ENCODE measurements at regions not wholly inside any gene's neighbourhood (a gene's known extent, or its start where the extent isn't known, plus 50 kb on each side); places are given as distances from the start of the nearest gene placed in this dataset.
A peak's percentile ranks its signal among the peaks of the same experiment; 100 is the strongest.

- DNase-seq = no peak
These were observed 158.0 kb upstream of the DMRTA1 start for GRCh38 chr9:22288661-22289060.

DNA sequence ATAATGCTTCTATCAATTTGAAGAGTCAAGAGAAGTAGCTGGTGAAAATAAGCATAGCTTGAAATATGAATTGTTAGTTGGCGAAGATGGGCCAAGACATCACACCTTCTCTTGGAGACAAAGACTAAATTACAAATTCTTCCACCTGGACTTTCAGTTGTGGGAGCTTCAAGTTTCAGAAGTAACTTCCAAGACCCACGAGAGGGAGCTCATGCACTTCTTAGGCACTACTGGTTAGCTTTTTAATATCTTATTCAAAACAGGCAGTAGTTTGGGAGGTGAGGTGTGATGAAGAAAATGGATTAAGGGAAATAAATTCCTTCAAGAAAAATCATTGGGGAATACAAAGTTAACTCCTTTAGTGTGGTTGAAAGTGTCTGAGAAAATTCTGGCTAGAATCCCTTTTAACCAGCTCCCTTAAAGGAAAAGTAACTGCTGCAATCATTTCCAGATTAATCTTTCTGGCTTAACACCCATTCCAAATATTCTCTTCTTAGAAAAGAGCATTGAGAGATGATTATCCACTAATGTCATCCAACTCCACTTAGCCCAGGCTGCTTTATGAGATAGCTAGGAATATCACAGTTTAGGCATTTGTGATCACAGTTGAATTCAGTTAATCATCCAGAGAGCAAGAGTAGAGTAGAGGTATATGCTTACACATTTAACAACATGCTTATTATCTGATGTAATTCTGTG, 139.5 kb upstream of the DMRTA1 start:
- DNase-seq = peak; percentile 7

GRCh38 chr9:22308177-22308576, 138.4 kb upstream of the DMRTA1 start:
- DNase-seq = no peak

- no peak for DNase-seq
These were observed 130.0 kb upstream of the DMRTA1 start for GRCh38 chr9:22316645-22317044.

GRCh38 chr9:22331533-22331932, 115.1 kb upstream of the DMRTA1 start:
- no peak for DNase-seq

DNA sequence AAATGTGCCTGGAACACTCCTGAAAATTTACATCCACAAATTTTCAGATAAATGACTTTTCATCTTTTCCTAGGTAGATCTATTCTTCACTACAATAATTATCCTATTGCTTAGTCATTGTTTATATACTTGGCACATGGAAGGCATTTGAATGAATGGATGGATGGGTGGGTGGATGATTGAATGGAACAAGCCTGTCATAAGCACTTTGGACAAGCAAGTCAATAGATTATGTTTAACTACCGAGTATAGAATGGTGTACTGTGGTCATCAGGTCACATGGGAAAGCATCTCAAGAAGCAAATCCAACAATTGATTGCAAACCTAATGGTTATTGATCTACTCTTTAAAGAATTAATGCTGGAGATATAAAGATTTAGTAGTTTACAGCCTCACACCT, 114.4 kb upstream of the DMRTA1 start:
- no peak for DNase-seq

DNA sequence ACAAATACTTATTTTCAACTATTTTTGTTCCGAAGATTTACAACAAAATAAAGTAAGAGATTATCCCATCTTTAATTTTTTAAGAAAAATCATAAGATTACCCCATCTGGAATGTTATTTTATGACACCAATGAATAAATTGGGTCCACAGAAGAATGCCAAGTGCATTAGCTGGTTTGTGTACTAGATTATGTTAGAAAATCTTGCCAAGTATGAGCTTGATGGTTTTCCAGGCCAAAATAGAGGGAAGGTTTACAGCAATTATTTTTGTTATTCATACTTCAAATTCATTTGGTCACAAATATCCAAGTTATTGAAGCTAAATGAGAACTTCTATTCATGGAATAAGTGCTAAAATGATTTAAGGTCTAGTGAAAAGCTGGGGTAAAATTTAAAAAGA, 109.4 kb upstream of the DMRTA1 start:
- DNase-seq = no peak

- peak; percentile 53 for DNase-seq
These were observed 104.0 kb upstream of the DMRTA1 start for GRCh38 chr9:22342491-22343217.

DNA sequence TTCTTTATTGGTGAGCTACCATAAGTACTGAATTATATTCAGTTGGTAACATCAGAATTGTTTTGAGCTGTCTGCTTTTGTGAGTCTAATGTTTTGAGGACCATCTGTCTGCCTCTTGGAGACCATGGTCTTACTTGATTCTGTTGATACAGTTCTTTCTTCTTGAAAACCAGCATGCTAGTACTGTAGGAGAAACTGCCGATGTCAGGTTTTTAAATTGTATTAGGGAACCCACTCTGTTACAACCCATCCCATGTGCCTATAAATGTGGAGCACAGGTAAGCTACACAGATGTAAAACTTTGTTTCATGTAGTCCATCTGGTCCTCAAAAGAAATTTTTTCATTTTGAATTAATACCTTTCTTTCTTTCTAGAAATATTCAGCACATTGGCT, 103.4 kb upstream of the DMRTA1 start:
- no peak for DNase-seq

GRCh38 chr9:22354699-22355384, 91.8 kb upstream of the DMRTA1 start:
- DNase-seq = peak; percentile 9

- DNase-seq = no peak
These were observed 89.6 kb upstream of the DMRTA1 start for GRCh38 chr9:22356985-22357384.

DNA sequence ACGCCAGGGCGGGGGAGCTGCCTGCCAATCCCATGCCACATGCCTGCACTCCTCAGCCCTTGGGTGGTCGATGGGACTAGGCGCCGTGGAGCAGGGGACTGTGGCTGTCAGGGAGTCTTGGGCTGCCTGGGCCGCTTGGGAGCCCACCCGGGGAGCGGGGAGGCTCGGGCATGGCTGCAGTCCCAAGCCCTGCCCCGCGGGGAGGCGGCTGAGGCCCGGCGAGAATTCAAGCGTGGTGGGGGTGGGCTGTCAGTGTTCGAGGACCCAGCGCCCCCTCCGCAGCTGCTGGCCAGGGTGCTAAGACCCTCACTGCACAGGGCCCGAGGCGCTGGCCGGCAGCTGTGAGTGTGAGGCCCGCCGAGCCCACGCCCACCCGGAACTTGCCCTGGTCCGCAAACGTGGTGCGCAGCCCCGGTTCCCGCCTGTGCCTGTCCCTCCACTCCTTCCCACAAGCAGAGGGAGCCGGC, 83.2 kb upstream of the DMRTA1 start:
- DNase-seq = no peak

- DNase-seq = no peak
These were observed 73.0 kb upstream of the DMRTA1 start for GRCh38 chr9:22373636-22374035.

- DNase-seq = no peak
These were observed 72.6 kb upstream of the DMRTA1 start for GRCh38 chr9:22374051-22374450.

- no peak for DNase-seq
These were observed 67.4 kb upstream of the DMRTA1 start for GRCh38 chr9:22379272-22379671.

DNA sequence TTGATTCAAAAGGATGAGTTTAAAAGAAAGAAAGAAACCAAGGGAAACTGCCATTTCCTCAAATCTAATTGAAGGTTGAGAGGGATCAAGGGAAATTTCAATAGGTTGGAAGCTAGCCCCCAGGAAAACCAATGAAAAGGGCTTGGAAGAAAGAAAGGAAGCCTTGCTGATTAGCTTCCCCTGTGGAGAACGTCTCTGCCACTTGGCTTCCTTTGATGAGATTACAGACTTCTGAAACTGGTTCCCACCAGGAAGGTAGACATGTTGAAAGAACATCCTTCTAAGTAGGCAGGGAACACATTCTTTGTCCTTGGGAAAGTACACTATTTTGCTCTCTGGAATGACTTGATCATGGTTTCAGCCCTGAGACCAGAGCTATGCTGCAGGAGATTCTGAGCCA, 65.5 kb upstream of the DMRTA1 start:
- no peak for DNase-seq

- DNase-seq = no peak
These were observed 64.3 kb upstream of the DMRTA1 start for GRCh38 chr9:22382331-22382730.

GRCh38 chr9:22383718-22384117, 62.9 kb upstream of the DMRTA1 start:
- peak; percentile 8 for DNase-seq

GRCh38 chr9:22389271-22389670, 57.4 kb upstream of the DMRTA1 start:
- DNase-seq = no peak

DNA sequence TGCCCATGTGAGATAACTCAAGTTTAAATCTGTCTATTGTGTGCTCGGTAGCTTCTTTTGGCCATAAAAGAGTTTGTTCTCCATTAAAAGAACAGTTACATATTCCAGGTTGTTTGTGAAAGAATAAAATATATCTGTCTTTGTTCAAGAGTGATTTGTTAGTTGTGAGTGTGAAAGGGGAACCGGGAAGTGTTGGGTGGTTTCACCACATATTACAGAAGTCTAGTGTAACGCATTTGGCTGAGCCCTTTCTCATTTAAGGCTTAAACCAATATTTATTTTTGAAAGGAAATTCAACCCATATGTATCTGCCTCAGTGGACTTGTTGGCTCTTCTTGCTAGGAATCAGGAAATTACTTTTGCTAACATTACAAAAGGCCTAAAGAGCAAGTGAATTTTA, 54.1 kb upstream of the DMRTA1 start:
- DNase-seq = no peak

- peak; percentile 76 for DNase-seq
These were observed 50.9 kb upstream of the DMRTA1 start for GRCh38 chr9:22395687-22396141.
